ENCODE measurements at regions not wholly inside any gene's neighbourhood (a gene's known extent, or its start where the extent isn't known, plus 50 kb on each side); places are given as distances from the start of the nearest gene placed in this dataset.
"Not testable (repeated sequence)": the region's sequence is repeated elsewhere in the genome, so short reads cannot be mapped to it uniquely, and the experiment has no call there.

- not testable (repeated sequence) for TF ChIP-seq CTCF, EZH2 (IDR thresholded peaks at IDR 0.05)
These were observed 382.4 kb upstream of the PODXL start for GRCh38 chr7:131938788-131939187.
